Activated CD4-positive, alpha-beta T cell treated with anti-CD3 and anti-CD28 coated beads, Interleukin-2, Interleukin-4, amounts not matched to agents 100 ng/mL and 50 ng/mL, durations not matched to agents 16 hours and 8 hours (primary cell): ENCODE measurements at regions not wholly inside any gene's neighbourhood (a gene's known extent, or its start where the extent isn't known, plus 50 kb on each side); places are given as distances from the start of the nearest gene placed in this dataset.

Source experiments
- DNase-seq: peaks from one replicate; pipeline ENCODE4 v3.0.0-alpha.2; 2020; ENCODE audit warnings: low spot score

DNA sequence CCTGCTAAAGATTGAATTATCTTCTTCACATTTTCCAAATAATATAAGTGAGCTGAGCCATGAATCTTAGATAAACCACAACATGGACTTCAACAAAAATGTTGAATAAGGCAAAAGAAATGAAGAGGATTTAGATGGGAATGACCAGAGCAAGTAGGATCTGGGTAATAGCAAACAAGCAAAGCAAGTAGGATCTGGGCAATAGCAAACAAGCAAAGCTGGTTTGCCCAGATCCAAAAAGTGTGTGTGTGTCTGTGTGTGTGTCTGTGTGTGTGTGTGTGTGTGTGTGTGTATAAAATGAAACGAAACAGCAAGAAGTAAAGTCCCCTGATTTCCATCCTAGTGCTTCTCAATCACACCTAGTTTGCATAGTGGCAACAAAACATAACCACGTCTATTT lies 549.1 kb downstream of the RERGL start:
- DNase-seq: no peak

- no peak for DNase-seq
These were observed 561.6 kb downstream of the RERGL start for GRCh38 chr12:17528394-17528793.

GRCh38 chr12:17527021-17527420 lies 563.0 kb downstream of the RERGL start:
- DNase-seq: no peak

DNA sequence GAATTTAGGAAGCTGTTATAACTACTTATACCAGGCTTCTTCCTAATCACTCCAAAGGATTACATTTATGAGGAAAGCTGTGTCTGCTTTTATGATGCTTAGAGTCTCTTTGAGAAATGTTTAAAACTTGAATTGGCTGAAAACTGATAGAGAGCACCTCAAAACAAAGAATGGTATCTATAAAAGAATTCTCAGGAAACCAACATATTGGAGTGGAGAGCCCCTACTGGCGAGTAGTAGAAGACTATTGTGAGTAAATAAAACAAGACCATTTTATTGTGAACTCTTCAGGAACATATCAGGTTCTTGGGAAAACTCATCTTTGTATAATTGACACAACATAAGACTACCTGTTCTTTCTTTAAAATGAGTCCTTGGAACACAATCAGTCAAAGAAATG lies 578.6 kb downstream of the RERGL start:
- no peak for DNase-seq

DNA sequence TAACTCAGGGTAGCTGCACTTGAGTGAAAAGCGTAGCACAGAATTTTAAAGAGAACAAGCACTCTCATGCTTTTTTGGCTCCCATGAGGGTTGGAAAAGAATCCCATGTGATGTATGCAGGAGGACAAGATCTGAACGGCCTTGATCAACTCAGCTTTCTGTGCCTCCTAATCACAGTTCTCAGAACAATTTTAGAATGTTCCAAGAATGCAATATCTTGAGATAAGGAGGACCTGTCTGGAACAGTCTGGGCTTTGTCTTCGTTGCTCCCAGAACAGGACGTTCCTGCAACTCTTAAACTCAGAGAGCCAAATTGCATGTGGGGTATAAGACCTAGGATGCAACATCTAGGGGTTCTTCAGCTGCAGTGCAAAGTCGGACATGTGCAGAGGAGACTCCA lies 582.7 kb downstream of the RERGL start:
- no peak for DNase-seq

DNA sequence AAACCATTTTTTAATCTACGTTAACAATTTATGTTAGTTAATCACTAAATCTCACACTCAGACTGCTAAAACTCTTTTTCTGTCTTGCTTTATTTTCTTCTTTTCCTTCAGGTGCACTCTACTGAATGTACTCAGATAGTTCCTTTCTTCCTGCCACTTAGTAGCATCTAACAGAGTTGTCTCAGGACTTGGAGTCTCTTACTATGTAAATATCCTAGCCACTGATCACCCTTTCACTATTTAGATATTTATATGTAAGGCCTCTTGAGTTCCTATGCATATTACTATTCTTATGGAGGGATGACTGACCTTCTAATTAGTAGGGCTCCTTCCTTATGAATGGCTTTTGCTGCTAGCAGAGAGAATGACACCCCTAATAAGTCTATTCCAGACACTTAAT lies 586.3 kb downstream of the RERGL start:
- DNase-seq: no peak

- DNase-seq: no peak
These were observed 600.5 kb downstream of the RERGL start for GRCh38 chr12:17489452-17489851.

DNA sequence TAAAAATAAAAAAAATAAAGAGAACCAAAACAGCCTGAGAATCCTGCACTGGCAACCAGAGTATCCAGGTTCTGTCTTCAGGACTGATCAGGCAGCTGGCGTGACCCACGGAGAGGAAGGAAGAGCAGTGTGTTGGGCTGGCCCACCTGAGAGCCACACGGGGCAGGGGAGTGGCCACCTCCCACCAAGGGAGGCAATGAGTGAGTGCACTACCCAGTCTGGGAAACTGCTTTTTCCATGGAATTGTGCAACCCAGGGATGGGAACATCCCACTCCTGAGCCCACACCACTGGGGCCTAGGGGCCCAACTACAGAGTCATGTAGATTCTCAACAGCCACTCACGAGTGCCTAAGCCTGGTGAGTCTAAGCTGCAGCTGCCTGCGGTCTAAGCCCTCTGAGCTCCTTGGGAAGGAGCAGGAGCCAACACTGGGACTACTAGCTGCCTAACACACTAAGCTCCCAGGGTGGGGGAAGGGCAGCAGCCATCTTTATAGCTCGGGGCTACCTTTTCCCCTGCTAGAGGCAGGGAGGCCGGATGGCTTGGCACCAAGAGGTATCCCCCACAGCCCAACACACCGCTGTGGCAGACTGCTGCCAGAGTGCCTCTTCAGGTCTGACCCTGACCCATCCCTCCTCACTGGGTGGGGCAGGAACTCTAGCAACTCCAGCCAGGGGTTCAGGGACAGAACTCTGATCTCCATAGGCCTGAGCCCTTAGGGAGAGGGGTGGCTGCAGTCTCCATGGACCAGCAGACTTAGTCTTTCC lies 610.9 kb downstream of the RERGL start:
- DNase-seq: no peak

GRCh38 chr12:17470460-17470859 lies 619.5 kb downstream of the RERGL start:
- no peak for DNase-seq

DNA sequence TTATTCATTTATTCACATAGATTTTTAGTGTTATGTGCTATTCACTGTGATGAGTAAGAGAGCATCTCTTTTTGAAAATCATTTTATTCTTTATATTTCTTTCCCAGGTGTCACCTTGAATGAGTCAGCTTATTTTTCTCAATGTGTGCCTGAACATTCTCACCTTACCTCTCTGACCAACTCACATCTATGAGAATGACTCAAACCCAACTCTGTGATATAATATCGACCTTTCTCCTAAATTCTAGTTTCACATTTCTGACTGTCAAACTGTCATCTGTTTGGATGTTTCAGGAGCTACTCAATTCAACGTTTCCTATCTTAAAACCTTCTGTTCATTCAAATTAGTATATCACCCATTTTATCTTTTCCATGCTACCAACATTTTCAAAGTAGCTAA lies 630.8 kb downstream of the RERGL start:
- no peak for DNase-seq

GRCh38 chr12:17456486-17456885 lies 633.5 kb downstream of the RERGL start:
- no peak for DNase-seq

DNA sequence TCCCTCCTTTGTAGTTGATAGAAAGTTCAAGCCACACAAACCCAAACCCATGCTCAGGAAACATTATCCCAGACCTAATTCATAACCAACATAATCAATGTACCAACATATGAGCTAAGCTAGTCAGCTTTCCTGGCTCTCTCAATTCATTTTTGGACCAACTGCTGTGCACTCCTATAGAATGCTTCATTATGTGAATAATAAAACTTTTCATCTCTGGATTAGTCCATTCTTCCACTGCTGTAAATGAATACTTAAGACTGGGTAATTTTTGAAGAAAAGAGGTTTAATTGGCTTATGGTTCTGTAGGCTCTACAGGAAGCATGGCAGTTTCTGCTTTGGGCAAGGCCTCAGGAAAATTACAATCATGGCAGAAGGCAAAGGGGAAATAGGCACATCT lies 651.9 kb downstream of the RERGL start:
- DNase-seq: no peak

DNA sequence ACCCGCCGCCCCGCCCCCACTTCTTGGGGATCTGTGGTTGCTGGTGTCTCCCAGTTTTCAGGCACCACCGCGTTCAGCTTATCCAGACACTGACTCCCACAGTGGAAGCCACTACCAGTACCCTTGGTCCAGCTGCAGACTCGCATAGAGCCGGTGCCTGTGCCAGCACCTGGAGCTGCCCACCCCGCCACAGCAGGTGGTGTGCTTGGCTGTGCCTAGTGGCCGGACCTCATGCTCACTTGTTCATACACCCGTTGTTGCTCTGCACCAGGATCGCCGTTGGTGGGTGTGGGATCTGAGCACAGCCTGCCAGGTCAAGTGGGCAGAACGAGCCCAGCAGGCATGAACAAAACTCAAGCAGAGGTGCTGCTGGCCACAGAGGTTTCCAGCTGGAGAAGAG lies 673.2 kb downstream of the RERGL start:
- no peak for DNase-seq

DNA sequence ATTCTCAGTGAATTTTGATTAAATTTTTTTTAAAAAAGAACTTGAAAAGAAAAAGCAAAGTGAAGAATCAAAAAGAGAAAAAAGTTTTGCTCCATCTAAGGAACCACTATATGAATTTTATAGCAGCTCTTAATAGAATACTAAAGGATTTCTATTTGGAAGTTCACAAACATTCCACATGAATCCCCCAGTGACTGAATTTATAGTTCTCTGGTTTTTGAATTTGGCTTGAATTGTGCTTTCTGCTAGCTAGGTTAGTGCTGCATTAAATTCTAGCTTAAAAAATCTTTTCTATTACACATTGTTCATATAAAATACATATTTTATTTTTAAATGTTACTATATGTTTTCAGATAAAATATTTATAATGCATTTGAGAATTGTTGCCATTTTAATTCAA lies 675.4 kb downstream of the RERGL start:
- no peak for DNase-seq

- no peak for DNase-seq
These were observed 678.3 kb downstream of the RERGL start for GRCh38 chr12:17411662-17412061.

GRCh38 chr12:17388679-17389078 lies 701.3 kb downstream of the RERGL start:
- DNase-seq: no peak

DNA sequence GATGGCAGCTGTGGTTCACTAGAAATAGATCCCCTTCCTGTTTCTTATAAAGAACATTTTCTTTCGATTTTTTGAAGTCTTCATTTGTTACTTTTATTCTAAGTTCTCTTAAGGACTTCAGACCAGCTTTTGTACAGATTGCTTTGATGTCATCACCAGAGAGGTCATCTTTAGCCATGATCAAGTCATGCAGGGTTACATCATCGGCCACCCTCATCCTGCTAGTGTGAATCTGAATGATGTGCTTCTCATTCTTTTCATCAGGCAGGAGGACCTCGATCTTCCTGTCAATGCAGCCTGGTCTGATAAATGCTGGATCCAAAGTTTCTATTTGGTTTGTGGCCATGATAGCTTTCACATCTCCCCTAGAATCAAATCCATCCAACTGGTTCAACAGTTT lies 706.7 kb downstream of the RERGL start:
- DNase-seq: no peak

DNA sequence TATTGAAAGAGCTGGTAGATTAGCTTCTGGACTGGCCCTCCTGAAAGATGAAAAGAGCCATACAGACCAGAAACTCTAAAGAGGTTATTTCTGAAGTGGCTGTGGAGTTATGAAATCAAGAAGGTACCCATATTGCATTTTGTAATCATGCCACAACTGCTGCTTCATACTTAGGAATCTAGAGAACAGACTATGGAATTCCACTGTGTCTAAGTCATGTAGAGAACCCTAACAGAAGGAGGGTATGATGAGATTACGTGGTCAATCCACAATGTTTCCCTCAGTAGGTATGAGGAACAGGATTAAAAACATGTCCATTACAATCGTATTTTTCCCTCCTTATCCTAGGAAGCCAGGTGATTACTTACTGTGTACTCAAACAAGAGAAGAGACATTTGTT lies 708.8 kb downstream of the RERGL start:
- DNase-seq: no peak

DNA sequence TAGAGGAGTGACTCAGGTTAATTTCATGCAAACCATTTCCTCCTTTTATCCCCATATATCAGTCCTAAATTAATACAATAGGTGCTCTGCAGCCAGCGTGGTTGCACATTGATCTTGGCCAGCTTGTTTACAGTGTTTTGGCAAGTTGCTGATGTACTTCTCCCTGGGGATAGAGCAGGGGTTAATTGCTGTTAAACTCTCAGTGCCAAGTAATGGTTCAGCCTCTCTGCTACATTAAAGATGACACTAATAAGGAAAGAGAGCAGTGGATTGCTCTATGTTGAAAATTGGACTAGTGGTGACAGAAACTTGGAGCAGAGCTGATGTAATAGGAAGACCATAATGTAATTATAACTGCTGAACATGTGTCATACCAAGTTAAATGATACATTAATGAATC lies 717.5 kb downstream of the RERGL start:
- DNase-seq: no peak

DNA sequence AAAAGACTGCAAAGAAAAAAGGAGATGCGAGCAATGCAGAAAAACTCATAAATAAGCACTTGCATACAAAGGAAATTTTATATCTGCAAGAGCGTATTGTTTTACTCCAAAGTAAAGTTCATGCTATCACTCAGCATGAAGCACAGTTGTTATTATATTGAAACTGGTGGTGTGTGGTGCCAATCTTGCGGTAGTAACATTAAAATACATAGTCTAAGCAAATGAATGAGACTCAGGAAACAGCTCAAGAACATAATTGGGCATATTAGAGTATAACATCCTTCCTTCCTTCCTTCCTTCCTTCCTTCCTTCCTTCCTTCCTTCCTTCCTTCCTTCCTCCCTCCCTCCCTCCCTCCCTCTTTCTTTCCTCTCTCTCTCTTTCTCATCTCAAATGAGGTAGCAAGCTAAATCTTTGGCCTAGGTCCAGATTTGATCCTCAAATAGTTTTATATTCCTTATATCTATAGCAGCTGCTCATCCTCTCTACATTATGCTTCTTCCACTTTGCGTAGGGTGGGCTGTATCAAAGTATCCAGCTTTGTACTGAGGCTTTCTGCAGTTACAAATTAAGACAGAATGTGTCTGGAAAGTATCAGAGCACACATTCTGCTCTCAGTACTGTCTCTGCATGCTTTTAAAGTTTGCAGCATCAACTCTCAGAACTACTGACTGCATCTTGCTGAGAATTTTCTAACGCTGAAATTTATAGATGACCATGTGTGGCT lies 718.3 kb downstream of the RERGL start:
- no peak for DNase-seq

DNA sequence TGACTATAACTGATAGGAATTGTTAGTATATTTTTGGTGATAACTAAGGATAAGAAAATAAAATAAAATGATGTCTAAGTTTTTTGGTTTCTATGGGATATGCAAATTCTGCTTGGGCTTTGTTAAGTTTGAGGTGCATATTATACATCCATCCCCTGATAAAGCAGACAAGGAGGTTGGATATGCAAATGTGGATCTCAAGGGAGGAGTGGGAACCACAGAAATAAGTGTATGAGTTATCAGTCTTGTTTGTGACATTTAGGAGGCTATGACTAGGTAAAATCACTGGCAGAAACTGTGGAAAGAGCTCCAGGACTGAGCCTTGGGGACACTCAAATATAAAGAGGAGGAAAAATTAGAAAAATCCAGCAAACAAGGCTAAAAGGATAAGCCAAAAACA lies 719.4 kb downstream of the RERGL start:
- DNase-seq: no peak

GRCh38 chr12:17369556-17369955 lies 720.4 kb downstream of the RERGL start:
- DNase-seq: no peak

DNA sequence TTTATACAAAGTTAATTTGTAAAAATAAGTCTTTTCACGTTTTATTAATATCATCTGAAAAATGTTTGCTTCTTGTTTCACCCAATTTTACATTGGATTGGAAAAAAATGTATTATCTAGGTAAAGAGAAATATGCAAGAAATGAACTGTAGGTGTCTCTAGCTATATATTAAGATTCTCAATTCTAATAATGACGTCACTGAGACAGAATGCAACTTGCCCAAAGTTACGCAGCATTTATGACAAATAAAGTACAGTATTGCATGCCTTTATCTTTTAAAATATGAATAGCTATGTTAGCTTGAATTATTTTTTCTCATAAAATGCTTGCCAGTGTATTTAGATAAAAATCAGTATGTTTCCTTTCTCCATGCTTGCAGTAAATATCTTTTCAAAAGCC lies 728.8 kb downstream of the RERGL start:
- DNase-seq: no peak

- DNase-seq: no peak
These were observed 731.2 kb downstream of the RERGL start for GRCh38 chr12:17358835-17359234.
